ENCODE measurements at regions not wholly inside any gene's neighbourhood (a gene's known extent, or its start where the extent isn't known, plus 50 kb on each side); places are given as distances from the start of the nearest gene placed in this dataset.

DNA sequence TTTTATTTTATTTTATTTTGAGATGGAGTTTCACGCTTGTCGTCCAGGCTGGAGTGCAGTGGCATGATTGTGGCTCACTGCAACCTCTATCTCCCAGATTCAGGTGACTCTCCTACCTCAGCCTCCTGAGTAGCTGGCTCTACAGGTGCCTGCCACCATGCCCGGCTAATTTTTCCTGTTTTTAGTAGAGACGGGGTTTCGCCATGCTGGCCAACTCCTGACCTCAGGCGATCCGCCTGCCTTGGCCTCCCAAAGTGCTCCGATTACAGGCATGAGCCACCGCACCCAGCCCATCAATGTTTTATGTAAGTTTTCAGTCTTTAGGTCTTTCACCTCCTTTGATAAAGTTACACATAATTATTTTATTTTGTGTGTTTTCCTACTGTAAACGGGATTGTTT lies 154.6 kb downstream of the COPRS start:
- in situ Hi-C loops (cut with MboI; ENCODE audit: low pct_ligation_motif_present in 1 of 4, low pct_unique_long_range_greater_than_20kb in 1 of 4, low sequenced_read_pairs in 3 of 4) = no loop called here
- H3K4me1 ChIP-seq = no peaks in the 10 kb centered on the region
- no peak overlapping the region for H3K27ac ChIP-seq
- no peak overlapping the region for H3K4me3 ChIP-seq
- no peaks in the 10 kb centered on the region for H3K27me3 ChIP-seq
- intact Hi-C loops (cut with DNase I; ENCODE audit: low total_unique reads) = no loop called here
- 79 to 93% methylated on average over 5 to 10 of the region's 10 CpGs for WGBS, 2 donors (ENCODE audit: low coverage in 1 of 2)
- no peak for DNase-seq
- no peaks in the 10 kb centered on the region for H3K36me3 ChIP-seq
- no peak for TF ChIP-seq POLR2A (IDR thresholded peaks at IDR 0.05)
- no peak for TF ChIP-seq EP300 (IDR thresholded peaks at IDR 0.05; ENCODE audit: low read depth)
- TF ChIP-seq, protein P1, sequence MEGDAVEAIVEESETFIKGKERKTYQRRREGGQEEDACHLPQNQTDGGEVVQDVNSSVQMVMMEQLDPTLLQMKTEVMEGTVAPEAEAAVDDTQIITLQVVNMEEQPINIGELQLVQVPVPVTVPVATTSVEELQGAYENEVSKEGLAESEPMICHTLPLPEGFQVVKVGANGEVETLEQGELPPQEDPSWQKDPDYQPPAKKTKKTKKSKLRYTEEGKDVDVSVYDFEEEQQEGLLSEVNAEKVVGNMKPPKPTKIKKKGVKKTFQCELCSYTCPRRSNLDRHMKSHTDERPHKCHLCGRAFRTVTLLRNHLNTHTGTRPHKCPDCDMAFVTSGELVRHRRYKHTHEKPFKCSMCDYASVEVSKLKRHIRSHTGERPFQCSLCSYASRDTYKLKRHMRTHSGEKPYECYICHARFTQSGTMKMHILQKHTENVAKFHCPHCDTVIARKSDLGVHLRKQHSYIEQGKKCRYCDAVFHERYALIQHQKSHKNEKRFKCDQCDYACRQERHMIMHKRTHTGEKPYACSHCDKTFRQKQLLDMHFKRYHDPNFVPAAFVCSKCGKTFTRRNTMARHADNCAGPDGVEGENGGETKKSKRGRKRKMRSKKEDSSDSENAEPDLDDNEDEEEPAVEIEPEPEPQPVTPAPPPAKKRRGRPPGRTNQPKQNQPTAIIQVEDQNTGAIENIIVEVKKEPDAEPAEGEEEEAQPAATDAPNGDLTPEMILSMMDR (IDR thresholded peaks at IDR 0.05) = no peak
- TF ChIP-seq POLR2AphosphoS5 (IDR thresholded peaks at IDR 0.05) = no peak
- H3K9me3 ChIP-seq = no peaks in the 10 kb centered on the region

DNA sequence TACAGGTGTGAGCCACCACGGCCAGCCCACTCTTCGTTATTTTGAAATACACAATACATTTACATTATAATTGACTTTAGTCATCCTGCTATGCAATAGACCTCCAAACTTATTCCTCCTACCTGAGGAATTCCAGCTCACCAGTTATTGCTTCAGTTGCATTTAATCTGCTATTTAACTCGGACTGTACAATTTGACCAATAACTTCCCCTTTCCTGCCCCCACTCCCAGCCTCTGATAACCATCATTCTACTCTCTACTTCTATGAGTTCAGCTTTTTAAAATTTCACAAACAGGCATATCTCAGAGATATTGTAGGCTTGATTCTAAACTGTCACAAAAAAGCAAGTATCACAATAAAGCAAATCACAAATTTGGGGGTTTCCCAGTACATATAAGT lies 157.0 kb downstream of the COPRS start:
- 57 to 74% methylated on average over 1 to 3 of the region's 3 CpGs for WGBS, 2 donors (ENCODE audit: low coverage in 1 of 2)
- no peak for DNase-seq
- intact Hi-C loops (cut with DNase I; ENCODE audit: low total_unique reads) (no loop called here), in situ Hi-C loops (cut with MboI; ENCODE audit: low pct_ligation_motif_present in 1 of 4, low pct_unique_long_range_greater_than_20kb in 1 of 4, low sequenced_read_pairs in 3 of 4) (no loop called here)
- no peaks in the 10 kb centered on the region for H3K9me3 ChIP-seq
- peaks cover 0 to 3% (median 0%) of the 10 kb centered on the region in 4 donors for H3K4me1 ChIP-seq
- H3K36me3 ChIP-seq = no peaks in the 10 kb centered on the region
- no peak for TF ChIP-seq POLR2A (IDR thresholded peaks at IDR 0.05)
- TF ChIP-seq, protein P1 (IDR thresholded peaks at IDR 0.05) = no peak
- no peaks in the 10 kb centered on the region for H3K27me3 ChIP-seq
- H3K4me3 ChIP-seq = no peak overlapping the region
- no peak overlapping the region for H3K27ac ChIP-seq

DNA sequence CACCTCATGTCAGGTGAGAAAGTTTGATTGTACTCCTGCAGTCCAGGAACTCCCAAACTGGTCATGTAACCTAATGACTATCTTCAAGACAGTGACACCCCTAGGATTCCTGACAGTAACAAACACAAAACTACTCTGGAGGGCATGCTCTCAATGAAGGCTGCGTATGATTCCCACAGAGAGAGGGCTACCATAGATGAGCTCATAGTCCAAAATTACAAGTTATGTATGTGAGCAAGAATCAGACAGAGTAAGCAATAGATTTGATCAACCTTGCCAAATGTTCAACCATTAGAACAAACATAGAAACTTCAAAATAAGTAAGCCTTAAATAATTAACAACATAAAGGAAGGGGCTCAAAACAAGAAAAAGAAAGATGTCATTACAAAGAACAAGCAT lies 158.1 kb downstream of the COPRS start:
- intact Hi-C loops (cut with DNase I; ENCODE audit: low total_unique reads) = no loop called here
- H3K4me1 ChIP-seq = peaks cover 2 to 8% (median 6%) of the 10 kb centered on the region in 4 donors

DNA sequence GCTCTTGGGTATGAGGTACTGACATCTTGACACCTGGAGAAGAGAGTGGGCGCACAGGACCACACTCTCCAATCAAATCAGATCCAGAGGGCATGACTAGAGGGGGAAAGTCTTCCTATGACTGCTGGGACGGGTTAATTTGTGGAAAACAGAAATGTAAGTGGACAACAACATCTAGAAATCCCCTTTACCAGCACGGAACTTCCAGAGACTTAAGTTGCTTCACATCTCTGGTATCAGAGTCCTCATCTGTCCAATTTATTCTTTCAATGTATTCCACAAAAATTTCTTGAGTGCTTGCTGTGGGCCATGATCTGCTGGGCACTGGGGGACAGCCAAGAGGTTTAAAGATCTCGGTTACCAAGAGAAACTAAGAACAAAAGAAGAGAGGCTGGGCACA lies 159.2 kb downstream of the COPRS start:
- 74 to 81% methylated on average over 4 of the region's 4 CpGs for WGBS, 2 donors (ENCODE audit: low coverage in 1 of 2)
- no peak for DNase-seq
- Histone ChIP-seq H3K27me3 (no peaks in the 10 kb centered on the region), H3K36me3 (no peaks in the 10 kb centered on the region), H3K27ac (no peak overlapping the region), H3K4me1 (peaks cover 6 to 16% (median 11%) of the 10 kb centered on the region in 4 donors), H3K9me3 (no peaks in the 10 kb centered on the region), H3K4me3 (no peak overlapping the region)
- in situ Hi-C loops (cut with MboI; ENCODE audit: low pct_ligation_motif_present in 1 of 4, low pct_unique_long_range_greater_than_20kb in 1 of 4, low sequenced_read_pairs in 3 of 4) (no loop called here), intact Hi-C loops (cut with DNase I; ENCODE audit: low total_unique reads) (loop anchor here (10.0 kb wide), 1 partner anchor 145 kb away; no protein-coding TSS in a partner anchor)
- no peak for TF ChIP-seq EP300 (IDR thresholded peaks at IDR 0.05; ENCODE audit: low read depth)
- TF ChIP-seq, protein P1 (IDR thresholded peaks at IDR 0.05) = no peak
- TF ChIP-seq POLR2A (IDR thresholded peaks at IDR 0.05) = no peak
- TF ChIP-seq POLR2AphosphoS5 (IDR thresholded peaks at IDR 0.05) = no peak

More for the DNA sequence above, 158.1 kb downstream of the COPRS start:
- Histone ChIP-seq H3K36me3 (no peaks in the 10 kb centered on the region), H3K4me3 (no peak overlapping the region), H3K9me3 (no peaks in the 10 kb centered on the region), H3K27me3 (no peaks in the 10 kb centered on the region), H3K27ac (no peak overlapping the region)
- DNase-seq = no peak
- in situ Hi-C loops (cut with MboI; ENCODE audit: low pct_ligation_motif_present in 1 of 4, low pct_unique_long_range_greater_than_20kb in 1 of 4, low sequenced_read_pairs in 3 of 4) = no loop called here
- 50 to 100% methylated on average over 1 of the region's 1 CpG for WGBS, 2 donors (ENCODE audit: low coverage in 1 of 2)
- TF ChIP-seq POLR2A (IDR thresholded peaks at IDR 0.05) (no peak), POLR2AphosphoS5 (IDR thresholded peaks at IDR 0.05) (no peak), EP300 (IDR thresholded peaks at IDR 0.05; ENCODE audit: low read depth) (no peak)
- TF ChIP-seq, protein P1 (IDR thresholded peaks at IDR 0.05) = no peak
